ENCODE measurements at regions not wholly inside any gene's neighbourhood (a gene's known extent, or its start where the extent isn't known, plus 50 kb on each side); places are given as distances from the start of the nearest gene placed in this dataset.

DNA sequence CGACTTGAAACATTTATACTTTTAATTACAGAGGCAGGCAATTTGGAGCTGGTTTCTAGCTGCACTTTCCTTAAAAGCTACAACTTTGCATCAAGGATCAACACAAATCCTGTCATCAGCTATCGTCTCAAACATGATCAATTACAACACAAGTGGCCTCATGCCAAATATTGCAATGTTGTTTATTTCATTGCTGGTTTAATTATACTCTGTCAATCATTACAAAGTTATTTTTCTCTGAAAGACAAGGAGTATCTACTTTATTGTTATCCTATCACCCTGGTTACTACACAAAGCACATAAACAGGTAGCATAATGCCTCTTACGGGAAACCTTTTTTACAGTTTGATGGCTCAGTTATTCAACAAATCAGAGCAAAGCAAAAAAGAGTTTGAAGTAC is 58.0 kb upstream of the FOXB1 start (continued):
- TF ChIP-seq, protein P1, sequence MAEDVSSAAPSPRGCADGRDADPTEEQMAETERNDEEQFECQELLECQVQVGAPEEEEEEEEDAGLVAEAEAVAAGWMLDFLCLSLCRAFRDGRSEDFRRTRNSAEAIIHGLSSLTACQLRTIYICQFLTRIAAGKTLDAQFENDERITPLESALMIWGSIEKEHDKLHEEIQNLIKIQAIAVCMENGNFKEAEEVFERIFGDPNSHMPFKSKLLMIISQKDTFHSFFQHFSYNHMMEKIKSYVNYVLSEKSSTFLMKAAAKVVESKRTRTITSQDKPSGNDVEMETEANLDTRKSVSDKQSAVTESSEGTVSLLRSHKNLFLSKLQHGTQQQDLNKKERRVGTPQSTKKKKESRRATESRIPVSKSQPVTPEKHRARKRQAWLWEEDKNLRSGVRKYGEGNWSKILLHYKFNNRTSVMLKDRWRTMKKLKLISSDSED (CRISPR knock-in tag; IDR thresholded peaks at IDR 0.05) = no peak
- TF ChIP-seq ZMYM2 (CRISPR knock-in tag; IDR thresholded peaks at IDR 0.05) = no peak
- TF ChIP-seq, protein P2, sequence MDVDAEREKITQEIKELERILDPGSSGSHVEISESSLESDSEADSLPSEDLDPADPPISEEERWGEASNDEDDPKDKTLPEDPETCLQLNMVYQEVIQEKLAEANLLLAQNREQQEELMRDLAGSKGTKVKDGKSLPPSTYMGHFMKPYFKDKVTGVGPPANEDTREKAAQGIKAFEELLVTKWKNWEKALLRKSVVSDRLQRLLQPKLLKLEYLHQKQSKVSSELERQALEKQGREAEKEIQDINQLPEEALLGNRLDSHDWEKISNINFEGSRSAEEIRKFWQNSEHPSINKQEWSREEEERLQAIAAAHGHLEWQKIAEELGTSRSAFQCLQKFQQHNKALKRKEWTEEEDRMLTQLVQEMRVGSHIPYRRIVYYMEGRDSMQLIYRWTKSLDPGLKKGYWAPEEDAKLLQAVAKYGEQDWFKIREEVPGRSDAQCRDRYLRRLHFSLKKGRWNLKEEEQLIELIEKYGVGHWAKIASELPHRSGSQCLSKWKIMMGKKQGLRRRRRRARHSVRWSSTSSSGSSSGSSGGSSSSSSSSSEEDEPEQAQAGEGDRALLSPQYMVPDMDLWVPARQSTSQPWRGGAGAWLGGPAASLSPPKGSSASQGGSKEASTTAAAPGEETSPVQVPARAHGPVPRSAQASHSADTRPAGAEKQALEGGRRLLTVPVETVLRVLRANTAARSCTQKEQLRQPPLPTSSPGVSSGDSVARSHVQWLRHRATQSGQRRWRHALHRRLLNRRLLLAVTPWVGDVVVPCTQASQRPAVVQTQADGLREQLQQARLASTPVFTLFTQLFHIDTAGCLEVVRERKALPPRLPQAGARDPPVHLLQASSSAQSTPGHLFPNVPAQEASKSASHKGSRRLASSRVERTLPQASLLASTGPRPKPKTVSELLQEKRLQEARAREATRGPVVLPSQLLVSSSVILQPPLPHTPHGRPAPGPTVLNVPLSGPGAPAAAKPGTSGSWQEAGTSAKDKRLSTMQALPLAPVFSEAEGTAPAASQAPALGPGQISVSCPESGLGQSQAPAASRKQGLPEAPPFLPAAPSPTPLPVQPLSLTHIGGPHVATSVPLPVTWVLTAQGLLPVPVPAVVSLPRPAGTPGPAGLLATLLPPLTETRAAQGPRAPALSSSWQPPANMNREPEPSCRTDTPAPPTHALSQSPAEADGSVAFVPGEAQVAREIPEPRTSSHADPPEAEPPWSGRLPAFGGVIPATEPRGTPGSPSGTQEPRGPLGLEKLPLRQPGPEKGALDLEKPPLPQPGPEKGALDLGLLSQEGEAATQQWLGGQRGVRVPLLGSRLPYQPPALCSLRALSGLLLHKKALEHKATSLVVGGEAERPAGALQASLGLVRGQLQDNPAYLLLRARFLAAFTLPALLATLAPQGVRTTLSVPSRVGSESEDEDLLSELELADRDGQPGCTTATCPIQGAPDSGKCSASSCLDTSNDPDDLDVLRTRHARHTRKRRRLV (CRISPR knock-in tag; IDR thresholded peaks at IDR 0.05) = no peak

DNA sequence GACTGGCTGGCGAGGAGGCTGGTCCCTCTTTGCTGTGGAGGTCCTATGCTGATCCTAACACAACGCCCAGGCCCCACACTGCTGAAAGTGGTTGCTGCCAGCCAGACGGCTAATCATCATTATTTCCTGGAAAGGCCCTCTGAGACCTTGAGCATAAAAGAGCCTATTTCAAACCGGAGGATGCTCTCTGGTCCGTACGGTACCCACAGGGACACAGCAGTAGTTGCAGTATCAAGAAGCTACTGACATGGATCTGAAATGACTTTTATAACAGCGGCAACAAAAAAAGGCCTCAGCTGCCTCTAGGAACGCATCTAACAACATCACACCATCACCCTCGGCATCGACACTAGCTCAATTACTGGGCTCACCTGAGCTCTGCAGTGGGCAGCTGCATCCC is 59.1 kb upstream of the FOXB1 start:
- Histone ChIP-seq H3K79me2 (ENCODE audit: insufficient read depth, low read length) (no peaks in the 10 kb centered on the region), H2AFZ (ENCODE audit: low read length) (no peak overlapping the region), H3K4me3 (replicated peaks in 1 of 3; ENCODE audit: insufficient read depth in 1 of 3, low read depth in 2 of 3, low read length in 3 of 3) (no peak overlapping the region), H3K9me3 (ENCODE audit: low read length) (no peaks in the 10 kb centered on the region), H4K20me1 (ENCODE audit: insufficient read depth, low read length) (no peaks in the 10 kb centered on the region), H3K4me2 (ENCODE audit: low read depth, low read length) (no peak overlapping the region), H3K4me1 (ENCODE audit: insufficient read depth, low read length) (no peaks in the 10 kb centered on the region), H3K27ac (ENCODE audit: extremely low read length, insufficient read depth, low read length) (no peak overlapping the region), H3K9ac (ENCODE audit: insufficient read depth, low read depth, low read length) (no peak overlapping the region), H3K27me3 (ENCODE audit: control insufficient read depth in 1 of 2, insufficient read depth in 2 of 2, low read length in 2 of 2) (0 out of 5 replicates have a peak, but pooled peaks cover 0 to 6% of the 10 kb centered on the region in 2 experiments), H3K36me3 (replicated peaks in 1 of 2; ENCODE audit: control insufficient read depth in 1 of 2, insufficient read depth in 2 of 2, low read length in 2 of 2) (no peaks in the 10 kb centered on the region)
- ATAC-seq = no peak
- POLR2A ChIA-PET = no interaction called here
- WGBS (ENCODE audit: low lambda C conversion rate) = 40% methylated on average over 7 of the region's 10 CpGs
- no TSS peak for BruUV-seq (replicated peaks)
- no peak for DNase-seq (ENCODE audit: low spot score)
- CTCF ChIA-PET (ENCODE audit: low intra/inter-chr PET ratio, low total read pairs) = no interaction called here
- intact Hi-C loops (cut with micrococcal nuclease; ENCODE audit: unreplicated experiment) (no loop called here), in situ Hi-C loops (cut with HindIII; ENCODE audit: extremely low pct_ligation_motif_present, low pct_unique_long_range_greater_than_20kb) (no loop called here)
- no peak for FAIRE-seq
- TF ChIP-seq ZNF773 (CRISPR knock-in tag; IDR thresholded peaks at IDR 0.05; ENCODE audit: borderline replicate concordance) (no peak), ZNF749 (CRISPR knock-in tag; IDR thresholded peaks at IDR 0.05; ENCODE audit: borderline replicate concordance) (no peak), ZNF713 (CRISPR knock-in tag; IDR thresholded peaks at IDR 0.05) (no peak), ZNF446 (CRISPR knock-in tag; IDR thresholded peaks at IDR 0.05) (no peak), ZNF607 (CRISPR knock-in tag; IDR thresholded peaks at IDR 0.05; ENCODE audit: borderline replicate concordance) (no peak), ZNF251 (CRISPR knock-in tag; IDR thresholded peaks at IDR 0.05) (no peak)
- TF ChIP-seq, protein P3, sequence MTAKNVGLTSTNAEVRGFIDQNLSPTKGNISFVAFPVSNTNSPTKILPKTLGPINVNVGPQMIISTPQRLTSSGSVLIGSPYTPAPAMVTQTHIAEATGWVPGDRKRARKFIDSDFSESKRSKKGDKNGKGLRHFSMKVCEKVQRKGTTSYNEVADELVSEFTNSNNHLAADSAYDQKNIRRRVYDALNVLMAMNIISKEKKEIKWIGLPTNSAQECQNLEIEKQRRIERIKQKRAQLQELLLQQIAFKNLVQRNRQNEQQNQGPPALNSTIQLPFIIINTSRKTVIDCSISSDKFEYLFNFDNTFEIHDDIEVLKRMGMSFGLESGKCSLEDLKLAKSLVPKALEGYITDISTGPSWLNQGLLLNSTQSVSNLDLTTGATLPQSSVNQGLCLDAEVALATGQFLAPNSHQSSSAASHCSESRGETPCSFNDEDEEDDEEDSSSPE (CRISPR knock-in tag; IDR thresholded peaks at IDR 0.05) = no peak
- TF ChIP-seq, protein P4, sequence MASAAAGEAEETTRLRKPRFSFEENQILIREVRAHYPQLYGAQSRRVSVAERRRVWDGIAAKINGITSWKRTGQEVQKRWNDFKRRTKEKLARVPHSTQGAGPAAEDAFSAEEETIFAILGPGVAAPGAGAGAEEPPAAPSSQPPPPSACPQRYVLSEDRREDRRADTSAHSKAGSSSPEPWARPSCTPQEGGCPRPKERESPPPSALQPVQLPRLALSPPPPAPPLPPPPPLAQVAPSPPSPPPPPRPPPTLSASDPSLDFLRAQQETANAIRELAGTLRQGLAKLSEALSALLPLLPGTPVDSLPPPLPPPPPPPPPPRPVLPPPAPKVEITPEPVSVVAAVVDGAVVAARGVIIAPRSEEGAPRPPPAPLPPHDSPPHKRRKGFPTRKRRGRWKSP (CRISPR knock-in tag; IDR thresholded peaks at IDR 0.05) = no peak
- TF ChIP-seq, protein P5, sequence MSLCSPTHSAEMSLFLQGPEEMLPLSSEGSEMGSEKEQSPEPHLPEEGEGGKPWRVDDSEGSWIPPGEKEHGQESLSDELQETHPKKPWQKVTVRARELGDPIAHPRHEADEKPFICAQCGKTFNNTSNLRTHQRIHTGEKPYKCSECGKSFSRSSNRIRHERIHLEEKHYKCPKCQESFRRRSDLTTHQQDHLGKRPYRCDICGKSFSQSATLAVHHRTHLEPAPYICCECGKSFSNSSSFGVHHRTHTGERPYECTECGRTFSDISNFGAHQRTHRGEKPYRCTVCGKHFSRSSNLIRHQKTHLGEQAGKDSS (CRISPR knock-in tag; IDR thresholded peaks at IDR 0.05; ENCODE audit: borderline replicate concordance, low read depth) = no peak
- TF ChIP-seq, protein P6, sequence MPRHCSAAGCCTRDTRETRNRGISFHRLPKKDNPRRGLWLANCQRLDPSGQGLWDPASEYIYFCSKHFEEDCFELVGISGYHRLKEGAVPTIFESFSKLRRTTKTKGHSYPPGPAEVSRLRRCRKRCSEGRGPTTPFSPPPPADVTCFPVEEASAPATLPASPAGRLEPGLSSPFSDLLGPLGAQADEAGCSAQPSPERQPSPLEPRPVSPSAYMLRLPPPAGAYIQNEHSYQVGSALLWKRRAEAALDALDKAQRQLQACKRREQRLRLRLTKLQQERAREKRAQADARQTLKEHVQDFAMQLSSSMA (CRISPR knock-in tag; IDR thresholded peaks at IDR 0.05) = no peak
